NCI-H226 (cell line): ENCODE measurements at regions not wholly inside any gene's neighbourhood (a gene's known extent, or its start where the extent isn't known, plus 50 kb on each side); places are given as distances from the start of the nearest gene placed in this dataset.

Experiments
- DNase-seq: peaks from one replicate; pipeline ENCODE4 v3.0.0-alpha.2; 2015

GRCh38 chr4:100797791-100798190, 280.0 kb upstream of the EMCN start:
- DNase-seq: peak; percentile 53

GRCh38 chr4:100797356-100797755, 279.5 kb upstream of the EMCN start:
- no peak for DNase-seq

GRCh38 chr4:100796332-100796731, 278.5 kb upstream of the EMCN start:
- no peak for DNase-seq

GRCh38 chr4:100795581-100795980, 277.8 kb upstream of the EMCN start:
- no peak for DNase-seq

GRCh38 chr4:100790836-100791615, 273.2 kb upstream of the EMCN start:
- no peak for DNase-seq

GRCh38 chr4:100789991-100790390, 272.2 kb upstream of the EMCN start:
- no peak for DNase-seq

GRCh38 chr4:100786481-100786880, 268.7 kb upstream of the EMCN start:
- DNase-seq: no peak

- no peak for DNase-seq
Measured at GRCh38 chr4:100782356-100782755, 264.5 kb upstream of the EMCN start.

- DNase-seq: no peak
Measured at GRCh38 chr4:100781435-100781834, 263.6 kb upstream of the EMCN start.

GRCh38 chr4:100780126-100780525, 262.3 kb upstream of the EMCN start:
- no peak for DNase-seq

- DNase-seq: no peak
Measured at GRCh38 chr4:100778431-100778830, 260.6 kb upstream of the EMCN start.

GRCh38 chr4:100762738-100763137, 244.9 kb upstream of the EMCN start:
- DNase-seq: no peak

GRCh38 chr4:100754751-100755150, 236.9 kb upstream of the EMCN start:
- DNase-seq: no peak

- no peak for DNase-seq
Measured at GRCh38 chr4:100746141-100746739, 228.4 kb upstream of the EMCN start.

GRCh38 chr4:100742045-100742444, 224.2 kb upstream of the EMCN start:
- DNase-seq: peak; percentile 58

- no peak for DNase-seq
Measured at GRCh38 chr4:100739426-100739825, 221.6 kb upstream of the EMCN start.

- DNase-seq: peak; percentile 86
Measured at GRCh38 chr4:100738196-100739165, 220.7 kb upstream of the EMCN start.

GRCh38 chr4:100736641-100737451, 219.0 kb upstream of the EMCN start:
- DNase-seq: peak; percentile 85

- DNase-seq: peak; percentile 20
Measured at GRCh38 chr4:100728861-100729260, 211.0 kb upstream of the EMCN start.

GRCh38 chr4:100722866-100723459, 205.1 kb upstream of the EMCN start:
- no peak for DNase-seq

- no peak for DNase-seq
Measured at GRCh38 chr4:100722133-100722532, 204.3 kb upstream of the EMCN start.

- no peak for DNase-seq
Measured at GRCh38 chr4:100721490-100721889, 203.7 kb upstream of the EMCN start.
